Neural cell (in vitro differentiated cells): ENCODE measurements at regions not wholly inside any gene's neighbourhood (a gene's known extent, or its start where the extent isn't known, plus 50 kb on each side); places are given as distances from the start of the nearest gene placed in this dataset.

Source experiments
- H2AFZ ChIP-seq: fragments of 200-600, 300-800 bp; sonication (generic), shearing (Covaris generic); 2 replicates; pipeline ENCODE4 v1.6.0; 2014; ENCODE audit warnings: low read depth, mild to moderate bottlenecking, antibody characterized with exemption, low read length, moderate library complexity
- H3F3A ChIP-seq: fragments of 200-600 bp; shearing (Covaris generic); 2 replicates; pipeline ENCODE4 v1.6.1; 2016; ENCODE audit warnings: mild to moderate bottlenecking, moderate library complexity, mixed read lengths, antibody characterized with exemption, low read length; ENCODE audit not compliant: insufficient read depth, poor library complexity, severe bottlenecking
- H3K27ac ChIP-seq: fragments of 200-600, 300-800 bp; sonication (generic), shearing (Covaris generic); 2 replicates; pipeline ENCODE4 v1.5.1; 2014; ENCODE audit warnings: mild to moderate bottlenecking, low read length, moderate library complexity
- H3K27me3 ChIP-seq: fragments of 300-800, 200-600 bp; sonication (generic), shearing (Covaris generic); 2 replicates; pipeline ENCODE4 v1.6.0; 2014; ENCODE audit warnings: mild to moderate bottlenecking, low read depth, low read length, moderate library complexity; ENCODE audit not compliant: insufficient read depth
- H3K36me3 ChIP-seq: fragments of 300-800, 200-600 bp; sonication (generic), shearing (Covaris generic); 2 replicates; pipeline ENCODE4 v1.5.1; 2014; ENCODE audit warnings: mild to moderate bottlenecking, antibody characterized with exemption, low read length, moderate library complexity; ENCODE audit not compliant: insufficient read depth
- H3K4me2 ChIP-seq: fragments of 300-800, 200-600 bp; sonication (generic), shearing (Covaris generic); 2 replicates; pipeline ENCODE4 v1.6.0; 2014; ENCODE audit warnings: mild to moderate bottlenecking, low read length
- H3K4me3 ChIP-seq: fragments of 300-800, 200-600 bp; sonication (generic), shearing (Covaris generic); 2 replicates; pipeline ENCODE4 v1.5.1; 2014; ENCODE audit warnings: mild to moderate bottlenecking, low read length, moderate library complexity
- H3K79me2 ChIP-seq: fragments of 200-600 bp; shearing (Covaris generic); replicated peaks from 2 replicates; pipeline ENCODE4 v1.6.0; 2014; ENCODE audit warnings: mild to moderate bottlenecking, low read length, moderate library complexity; ENCODE audit not compliant: insufficient read depth
- H3K9ac ChIP-seq: fragments of 300-800, 200-600 bp; sonication (generic), shearing (Covaris generic); 2 replicates; pipeline ENCODE4 v1.6.1; 2016; ENCODE audit warnings: mild to moderate bottlenecking, low read length, mixed read lengths
- H3K9me2 ChIP-seq: fragments of 200-600 bp; shearing (Covaris generic); 2 replicates; pipeline ENCODE4 v1.6.1; 2016; ENCODE audit warnings: mild to moderate bottlenecking, low read length, mixed read lengths; ENCODE audit not compliant: insufficient read depth
- H3K9me3 ChIP-seq: fragments of 200-600, 300-800 bp; sonication (generic), shearing (Covaris generic); 2 replicates; pipeline ENCODE4 v1.6.1; 2016; ENCODE audit warnings: mild to moderate bottlenecking, mixed run types, low read length, moderate library complexity, mixed read lengths
- H4K20me1 ChIP-seq: fragments of 200-600 bp; shearing (Covaris generic); 2 replicates; pipeline ENCODE4 v1.6.1; 2016; ENCODE audit warnings: mild to moderate bottlenecking, mixed run types; ENCODE audit not compliant: insufficient read depth
- EP300 ChIP-seq: fragments of 450-650 bp; conservative IDR thresholded peaks from 2 replicates; pipeline ENCODE4 v1.6.1; 2014; ENCODE audit warnings: antibody characterized with exemption, mild to moderate bottlenecking, moderate library complexity; ENCODE audit not compliant: poor library complexity, severe bottlenecking
- EZH2 ChIP-seq: fragments of 200-600, 300-800 bp; shearing (Covaris generic), sonication (generic); IDR thresholded peaks from 2 replicates; pipeline ENCODE4 v1.6.1; 2014; ENCODE audit warnings: antibody characterized with exemption, low read length, borderline replicate concordance, mild to moderate bottlenecking; ENCODE audit not compliant: insufficient read depth, poor library complexity, severe bottlenecking
- MXI1 ChIP-seq: fragments of 450-650 bp; conservative IDR thresholded peaks from 2 replicates; pipeline ENCODE4 v1.6.1; 2014; ENCODE audit warnings: antibody characterized with exemption, mild to moderate bottlenecking; ENCODE audit not compliant: poor library complexity, severe bottlenecking
- POLR2AphosphoS5 ChIP-seq: IDR thresholded peaks from 2 replicates; pipeline ENCODE4 v1.6.1; 2012
- RAD21 ChIP-seq: fragments of 450-650 bp; conservative IDR thresholded peaks from 2 replicates; pipeline ENCODE4 v1.6.1; 2014; ENCODE audit warnings: antibody characterized with exemption, mild to moderate bottlenecking, moderate library complexity
- SMC3 ChIP-seq: fragments of 450-650 bp; conservative IDR thresholded peaks from 2 replicates; pipeline ENCODE4 v1.6.1; 2014; ENCODE audit warnings: antibody characterized with exemption, mild to moderate bottlenecking, moderate library complexity; ENCODE audit not compliant: poor library complexity
- TAF1 ChIP-seq: IDR thresholded peaks from 2 replicates; pipeline ENCODE4 v1.6.1; 2012; ENCODE audit warnings: low read depth
- TF ChIP-seq, protein P1 (sequence below): IDR thresholded peaks from 2 replicates; pipeline ENCODE4 v1.6.1; 2012; ENCODE audit warnings: borderline replicate concordance
- TF ChIP-seq, protein P2 (sequence below): fragments of 450-650 bp; IDR thresholded peaks from 2 replicates; pipeline ENCODE4 v1.5.1; 2014; ENCODE audit warnings: antibody characterized with exemption, mild to moderate bottlenecking, moderate library complexity; ENCODE audit not compliant: poor library complexity, severe bottlenecking

DNA sequence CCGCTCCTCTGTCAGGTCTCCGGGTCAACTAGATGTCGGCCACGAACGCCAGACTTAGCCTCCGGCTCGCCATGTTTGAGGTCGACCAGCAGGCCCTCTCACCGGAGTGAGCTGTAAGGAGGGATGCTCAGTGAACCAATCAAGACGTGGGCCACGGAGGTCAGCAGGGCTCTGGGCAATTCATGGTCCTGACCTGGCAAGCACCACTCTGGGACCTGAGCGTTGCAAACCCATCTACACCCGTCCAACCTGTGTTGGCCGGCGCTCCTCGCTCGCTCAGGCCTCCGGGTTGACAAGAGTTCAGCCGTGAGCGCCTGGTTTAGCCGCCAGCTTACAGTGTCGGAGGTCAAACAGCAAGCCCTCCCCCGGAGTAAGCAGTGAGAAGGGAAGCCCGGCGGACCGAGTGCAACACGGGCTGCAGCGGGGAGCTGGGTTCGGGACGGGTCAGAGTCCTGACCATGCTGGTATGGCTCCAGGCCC lies 1361.9 kb downstream of the UQCRFS1 start:
- Histone ChIP-seq H3F3A (no peaks in the 10 kb centered on the region), H3K4me2 (no peak overlapping the region), H3K36me3 (no peaks in the 10 kb centered on the region), H3K9me3 (peaks cover 5% of the 10 kb centered on the region), H3K9me2 (no peaks in the 10 kb centered on the region), H3K9ac (no peak overlapping the region), H3K79me2 (no peaks in the 10 kb centered on the region), H3K27ac (no peak overlapping the region), H3K27me3 (no peaks in the 10 kb centered on the region), H2AFZ (no peak overlapping the region), H4K20me1 (no peaks in the 10 kb centered on the region), H3K4me3 (no peak overlapping the region)
- no peak for TF ChIP-seq RAD21
- TF ChIP-seq, protein P1, sequence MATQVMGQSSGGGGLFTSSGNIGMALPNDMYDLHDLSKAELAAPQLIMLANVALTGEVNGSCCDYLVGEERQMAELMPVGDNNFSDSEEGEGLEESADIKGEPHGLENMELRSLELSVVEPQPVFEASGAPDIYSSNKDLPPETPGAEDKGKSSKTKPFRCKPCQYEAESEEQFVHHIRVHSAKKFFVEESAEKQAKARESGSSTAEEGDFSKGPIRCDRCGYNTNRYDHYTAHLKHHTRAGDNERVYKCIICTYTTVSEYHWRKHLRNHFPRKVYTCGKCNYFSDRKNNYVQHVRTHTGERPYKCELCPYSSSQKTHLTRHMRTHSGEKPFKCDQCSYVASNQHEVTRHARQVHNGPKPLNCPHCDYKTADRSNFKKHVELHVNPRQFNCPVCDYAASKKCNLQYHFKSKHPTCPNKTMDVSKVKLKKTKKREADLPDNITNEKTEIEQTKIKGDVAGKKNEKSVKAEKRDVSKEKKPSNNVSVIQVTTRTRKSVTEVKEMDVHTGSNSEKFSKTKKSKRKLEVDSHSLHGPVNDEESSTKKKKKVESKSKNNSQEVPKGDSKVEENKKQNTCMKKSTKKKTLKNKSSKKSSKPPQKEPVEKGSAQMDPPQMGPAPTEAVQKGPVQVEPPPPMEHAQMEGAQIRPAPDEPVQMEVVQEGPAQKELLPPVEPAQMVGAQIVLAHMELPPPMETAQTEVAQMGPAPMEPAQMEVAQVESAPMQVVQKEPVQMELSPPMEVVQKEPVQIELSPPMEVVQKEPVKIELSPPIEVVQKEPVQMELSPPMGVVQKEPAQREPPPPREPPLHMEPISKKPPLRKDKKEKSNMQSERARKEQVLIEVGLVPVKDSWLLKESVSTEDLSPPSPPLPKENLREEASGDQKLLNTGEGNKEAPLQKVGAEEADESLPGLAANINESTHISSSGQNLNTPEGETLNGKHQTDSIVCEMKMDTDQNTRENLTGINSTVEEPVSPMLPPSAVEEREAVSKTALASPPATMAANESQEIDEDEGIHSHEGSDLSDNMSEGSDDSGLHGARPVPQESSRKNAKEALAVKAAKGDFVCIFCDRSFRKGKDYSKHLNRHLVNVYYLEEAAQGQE: no peak
- no peak for TF ChIP-seq EZH2
- no peak for TF ChIP-seq SMC3
- TF ChIP-seq TAF1: no peak
- no peak for TF ChIP-seq POLR2AphosphoS5
- TF ChIP-seq EP300: no peak
- TF ChIP-seq, protein P2, sequence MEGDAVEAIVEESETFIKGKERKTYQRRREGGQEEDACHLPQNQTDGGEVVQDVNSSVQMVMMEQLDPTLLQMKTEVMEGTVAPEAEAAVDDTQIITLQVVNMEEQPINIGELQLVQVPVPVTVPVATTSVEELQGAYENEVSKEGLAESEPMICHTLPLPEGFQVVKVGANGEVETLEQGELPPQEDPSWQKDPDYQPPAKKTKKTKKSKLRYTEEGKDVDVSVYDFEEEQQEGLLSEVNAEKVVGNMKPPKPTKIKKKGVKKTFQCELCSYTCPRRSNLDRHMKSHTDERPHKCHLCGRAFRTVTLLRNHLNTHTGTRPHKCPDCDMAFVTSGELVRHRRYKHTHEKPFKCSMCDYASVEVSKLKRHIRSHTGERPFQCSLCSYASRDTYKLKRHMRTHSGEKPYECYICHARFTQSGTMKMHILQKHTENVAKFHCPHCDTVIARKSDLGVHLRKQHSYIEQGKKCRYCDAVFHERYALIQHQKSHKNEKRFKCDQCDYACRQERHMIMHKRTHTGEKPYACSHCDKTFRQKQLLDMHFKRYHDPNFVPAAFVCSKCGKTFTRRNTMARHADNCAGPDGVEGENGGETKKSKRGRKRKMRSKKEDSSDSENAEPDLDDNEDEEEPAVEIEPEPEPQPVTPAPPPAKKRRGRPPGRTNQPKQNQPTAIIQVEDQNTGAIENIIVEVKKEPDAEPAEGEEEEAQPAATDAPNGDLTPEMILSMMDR: no peak
- TF ChIP-seq MXI1: no peak

DNA sequence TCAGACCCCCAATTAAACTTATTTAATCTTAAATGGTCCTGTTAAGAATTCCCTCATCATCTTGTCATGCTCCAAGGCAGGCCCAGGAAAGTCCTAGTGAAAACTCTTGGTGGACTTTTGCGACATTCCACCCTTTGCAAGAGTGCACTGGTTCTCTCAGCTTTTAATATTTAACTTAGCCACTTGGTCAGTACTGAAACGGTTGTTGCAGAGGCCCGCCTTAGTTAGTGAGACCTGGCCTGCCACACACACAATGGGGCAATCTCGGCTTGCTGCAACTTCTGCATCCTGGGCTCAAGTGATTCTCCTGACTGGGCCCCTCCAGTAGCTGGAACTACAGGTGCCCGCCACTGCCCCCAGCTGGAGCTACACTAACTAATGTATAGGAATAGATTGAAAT lies 1366.0 kb downstream of the UQCRFS1 start:
- no peak overlapping the region for H3K4me3 ChIP-seq
- no peaks in the 10 kb centered on the region for H3K36me3 ChIP-seq
- no peaks in the 10 kb centered on the region for H4K20me1 ChIP-seq
- H3K9me2 ChIP-seq: no peaks in the 10 kb centered on the region
- H3K4me2 ChIP-seq: no peak overlapping the region
- H3K9ac ChIP-seq: no peak overlapping the region
- no peak overlapping the region for H3K27ac ChIP-seq
- H3F3A ChIP-seq: no peaks in the 10 kb centered on the region
- H2AFZ ChIP-seq: no peak overlapping the region
- H3K79me2 ChIP-seq: no peaks in the 10 kb centered on the region
- H3K27me3 ChIP-seq: no peaks in the 10 kb centered on the region
- peaks cover 5% of the 10 kb centered on the region for H3K9me3 ChIP-seq
- TF ChIP-seq EP300 (no peak), POLR2AphosphoS5 (no peak), TAF1 (no peak), RAD21 (no peak), MXI1 (no peak), SMC3 (no peak), EZH2 (no peak)
- TF ChIP-seq, protein P2: no peak
- TF ChIP-seq, protein P1: no peak
